ENCODE measurements at regions not wholly inside any gene's neighbourhood (a gene's known extent, or its start where the extent isn't known, plus 50 kb on each side); places are given as distances from the start of the nearest gene placed in this dataset.

GRCh38 chr17:34741967-34742366 is 162.6 kb downstream of the TMEM132E start:
- TF ChIP-seq CTCF (IDR thresholded peaks at IDR 0.05) (no peak), POLR2A (IDR thresholded peaks at IDR 0.05) (no peak)

All from thyroid gland (tissue), 4 donors.